Upper lobe of right lung (tissue), 1 donor: ENCODE measurements at regions not wholly inside any gene's neighbourhood (a gene's known extent, or its start where the extent isn't known, plus 50 kb on each side); places are given as distances from the start of the nearest gene placed in this dataset.
A peak's percentile ranks its signal among the peaks of the same experiment; 100 is the strongest.

Experiments used
- ATAC-seq: fragments of 200-7000 bp; cut with Tn5 transposase; one replicate; pipeline ENCODE4 v1.9.1; 2020; ENCODE audit warnings: mild to moderate bottlenecking, moderate library complexity
- DNase-seq: peaks from one replicate; pipeline ENCODE4 v3.0.0-alpha.2; 2020
- H3K27ac ChIP-seq: fragments of 200-600 bp; one replicate; pipeline ENCODE4 v1.8.0; 2022
- H3K27me3 ChIP-seq: fragments of 200-600 bp; one replicate; pipeline ENCODE4 v1.8.0; 2022; ENCODE audit warnings: mild to moderate bottlenecking
- H3K36me3 ChIP-seq: fragments of 200-600 bp; one replicate; pipeline ENCODE4 v1.8.0; 2022
- H3K4me1 ChIP-seq: fragments of 200-600 bp; one replicate; pipeline ENCODE4 v1.8.0; 2022
- H3K4me3 ChIP-seq: fragments of 200-600 bp; one replicate; pipeline ENCODE4 v1.8.0; 2022; ENCODE audit warnings: mild to moderate bottlenecking
- H3K9me3 ChIP-seq: fragments of 200-600 bp; one replicate; pipeline ENCODE4 v1.8.0; 2022
- intact Hi-C: fragments of 100-400 bp; cut with DNase I; formaldehyde crosslinking; loops from one replicate; pipeline ENCODE4 v1.11.0; 2022
- TF ChIP-seq, protein P1 (sequence below): fragments of 200-600 bp; IDR thresholded peaks from one replicate; pipeline ENCODE4 v1.8.0; 2022; ENCODE audit warnings: antibody characterized with exemption
- donor health status: DM: no; HTN: yes; CAD: no; lungs with severe emphysema.

DNA sequence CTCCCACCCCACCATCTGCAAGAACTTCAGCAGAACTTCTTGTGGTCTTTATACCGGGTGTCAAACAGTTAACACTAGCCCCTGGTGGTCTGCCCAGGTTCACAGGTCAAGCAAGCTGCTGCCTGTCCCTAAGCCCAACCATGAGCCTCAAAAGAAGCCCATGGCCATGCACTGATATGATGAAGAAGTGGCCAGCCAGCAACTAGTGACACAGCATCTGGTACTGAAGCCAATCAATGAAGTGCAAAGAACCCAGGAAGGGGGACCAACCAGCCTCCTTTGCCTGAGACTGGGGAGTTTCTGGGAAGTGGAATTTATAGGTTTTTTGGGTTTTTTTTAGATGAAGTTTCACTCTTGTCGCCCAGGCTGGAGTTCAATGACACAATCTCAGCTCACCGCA lies 127.8 kb downstream of the MAFB start:
- H3K4me1 ChIP-seq = peaks cover 16% of the 10 kb centered on the region
- no peaks in the 10 kb centered on the region for H3K36me3 ChIP-seq
- no peak overlapping the region for H3K4me3 ChIP-seq
- no peak for ATAC-seq
- TF ChIP-seq, protein P1, sequence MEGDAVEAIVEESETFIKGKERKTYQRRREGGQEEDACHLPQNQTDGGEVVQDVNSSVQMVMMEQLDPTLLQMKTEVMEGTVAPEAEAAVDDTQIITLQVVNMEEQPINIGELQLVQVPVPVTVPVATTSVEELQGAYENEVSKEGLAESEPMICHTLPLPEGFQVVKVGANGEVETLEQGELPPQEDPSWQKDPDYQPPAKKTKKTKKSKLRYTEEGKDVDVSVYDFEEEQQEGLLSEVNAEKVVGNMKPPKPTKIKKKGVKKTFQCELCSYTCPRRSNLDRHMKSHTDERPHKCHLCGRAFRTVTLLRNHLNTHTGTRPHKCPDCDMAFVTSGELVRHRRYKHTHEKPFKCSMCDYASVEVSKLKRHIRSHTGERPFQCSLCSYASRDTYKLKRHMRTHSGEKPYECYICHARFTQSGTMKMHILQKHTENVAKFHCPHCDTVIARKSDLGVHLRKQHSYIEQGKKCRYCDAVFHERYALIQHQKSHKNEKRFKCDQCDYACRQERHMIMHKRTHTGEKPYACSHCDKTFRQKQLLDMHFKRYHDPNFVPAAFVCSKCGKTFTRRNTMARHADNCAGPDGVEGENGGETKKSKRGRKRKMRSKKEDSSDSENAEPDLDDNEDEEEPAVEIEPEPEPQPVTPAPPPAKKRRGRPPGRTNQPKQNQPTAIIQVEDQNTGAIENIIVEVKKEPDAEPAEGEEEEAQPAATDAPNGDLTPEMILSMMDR = no peak
- no peaks in the 10 kb centered on the region for H3K9me3 ChIP-seq
- H3K27me3 ChIP-seq = no peaks in the 10 kb centered on the region
- no peak for DNase-seq
- intact Hi-C loops = no loop called here
- H3K27ac ChIP-seq = no peak overlapping the region

DNA sequence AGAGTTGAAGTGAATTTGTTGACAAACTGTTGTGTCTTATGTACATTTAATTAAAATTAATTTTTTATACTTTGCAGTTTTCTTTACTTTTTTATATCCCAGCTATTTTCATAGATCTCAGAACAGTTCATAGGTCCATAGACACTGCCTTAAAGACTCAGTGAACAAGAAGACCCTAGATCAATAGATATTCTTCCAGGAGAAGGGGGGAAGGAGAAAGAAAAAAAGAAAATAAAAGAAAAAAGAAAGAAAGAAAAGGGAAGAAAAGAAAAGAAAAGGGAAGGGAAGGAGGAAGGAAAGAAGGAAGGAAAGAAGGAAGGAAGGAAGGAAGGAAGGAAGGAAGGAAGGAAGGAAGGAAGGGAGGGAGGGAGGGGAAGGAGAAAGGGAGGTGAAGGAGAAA lies 130.8 kb downstream of the MAFB start:
- intact Hi-C loops = no loop called here
- Histone ChIP-seq H3K27me3 (no peaks in the 10 kb centered on the region), H3K9me3 (no peaks in the 10 kb centered on the region), H3K4me3 (no peak overlapping the region), H3K27ac (no peak overlapping the region), H3K36me3 (no peaks in the 10 kb centered on the region), H3K4me1 (peaks cover 8% of the 10 kb centered on the region)
- TF ChIP-seq, protein P1 = no peak
- ATAC-seq (no peak), DNase-seq (no peak)

DNA sequence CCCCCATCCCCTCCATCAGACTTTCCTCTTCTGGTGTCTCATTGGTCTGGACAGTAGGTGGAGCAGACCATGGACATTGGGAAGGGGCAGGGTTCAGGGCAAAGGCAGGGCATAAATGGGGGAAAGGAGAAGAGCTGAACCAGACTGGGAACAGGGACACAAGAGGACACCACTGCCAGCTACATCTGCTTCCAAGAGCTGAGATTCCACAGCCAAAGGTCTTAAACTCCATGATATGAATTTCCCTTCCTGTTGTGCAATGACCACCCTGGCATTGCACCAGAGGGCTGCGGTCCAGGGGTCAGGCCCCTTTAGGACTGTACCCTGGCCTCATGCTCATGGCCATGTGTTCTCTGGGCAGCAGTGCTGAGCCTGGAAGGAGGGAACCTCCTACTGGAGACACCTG lies 137.9 kb downstream of the MAFB start:
- no peak overlapping the region for H3K27ac ChIP-seq
- TF ChIP-seq, protein P1 = no peak
- H3K9me3 ChIP-seq = no peaks in the 10 kb centered on the region
- no peaks in the 10 kb centered on the region for H3K27me3 ChIP-seq
- ATAC-seq (peak; percentile 76), DNase-seq (no peak)
- H3K4me3 ChIP-seq = no peak overlapping the region
- intact Hi-C loops = no loop called here
- no peaks in the 10 kb centered on the region for H3K4me1 ChIP-seq
- no peaks in the 10 kb centered on the region for H3K36me3 ChIP-seq

DNA sequence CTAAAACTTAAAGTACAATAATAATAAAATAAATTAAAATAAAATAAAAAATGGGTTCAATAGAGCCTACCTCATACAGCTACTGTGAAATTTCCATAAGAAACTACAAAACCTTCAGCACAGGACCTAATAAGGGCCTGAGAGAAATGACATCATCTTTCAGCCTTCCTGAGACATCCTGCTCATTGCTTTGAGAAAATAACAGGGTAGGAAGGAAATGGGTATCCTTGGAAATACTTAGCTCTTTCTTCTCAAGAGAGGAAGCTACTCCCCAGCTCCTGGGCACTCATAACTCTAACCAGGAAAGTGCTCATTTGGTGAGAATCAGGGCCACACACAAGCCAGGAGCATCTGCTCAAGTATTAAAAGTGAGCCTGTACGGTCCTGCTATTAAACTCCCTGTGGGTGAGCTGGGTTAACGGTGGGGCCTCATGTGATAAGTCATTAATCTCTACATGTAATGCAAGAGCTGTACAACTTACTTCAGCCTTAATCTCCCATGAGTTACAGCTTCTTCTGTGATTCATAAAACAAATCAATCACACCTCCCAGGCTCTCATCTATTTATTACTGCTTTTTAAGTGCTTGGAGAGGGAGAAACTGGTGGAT lies 141.4 kb downstream of the MAFB start:
- Histone ChIP-seq H3K36me3 (no peaks in the 10 kb centered on the region), H3K4me1 (no peaks in the 10 kb centered on the region), H3K9me3 (no peaks in the 10 kb centered on the region), H3K27me3 (no peaks in the 10 kb centered on the region), H3K4me3 (no peak overlapping the region), H3K27ac (no peak overlapping the region)
- TF ChIP-seq, protein P1 = no peak
- DNase-seq = no peak
- ATAC-seq = no peak
- intact Hi-C loops = no loop called here

DNA sequence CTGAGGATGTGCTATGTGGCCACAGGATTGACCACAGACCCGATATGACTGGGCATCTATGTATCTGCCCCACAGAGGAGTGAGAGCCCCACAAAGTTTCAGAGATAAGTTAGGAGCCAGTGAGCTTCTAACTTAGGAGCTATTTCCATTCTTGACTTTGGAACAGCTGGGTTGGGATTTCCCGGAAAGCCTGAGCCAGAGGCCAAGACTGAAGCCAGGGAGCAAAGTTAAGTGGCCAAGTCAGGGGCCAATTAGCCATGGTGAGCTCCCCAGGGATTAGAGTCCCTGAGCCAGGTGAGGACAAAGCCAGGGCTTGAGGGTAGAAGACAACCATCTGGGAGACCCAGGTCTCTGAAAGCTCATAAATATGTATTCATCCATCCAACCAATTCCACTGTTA lies 143.6 kb downstream of the MAFB start:
- Histone ChIP-seq H3K27ac (no peak overlapping the region), H3K36me3 (no peaks in the 10 kb centered on the region), H3K4me3 (no peak overlapping the region), H3K27me3 (no peaks in the 10 kb centered on the region), H3K9me3 (no peaks in the 10 kb centered on the region), H3K4me1 (no peaks in the 10 kb centered on the region)
- TF ChIP-seq, protein P1 = no peak
- no peak for DNase-seq
- intact Hi-C loops = no loop called here
- ATAC-seq = no peak

DNA sequence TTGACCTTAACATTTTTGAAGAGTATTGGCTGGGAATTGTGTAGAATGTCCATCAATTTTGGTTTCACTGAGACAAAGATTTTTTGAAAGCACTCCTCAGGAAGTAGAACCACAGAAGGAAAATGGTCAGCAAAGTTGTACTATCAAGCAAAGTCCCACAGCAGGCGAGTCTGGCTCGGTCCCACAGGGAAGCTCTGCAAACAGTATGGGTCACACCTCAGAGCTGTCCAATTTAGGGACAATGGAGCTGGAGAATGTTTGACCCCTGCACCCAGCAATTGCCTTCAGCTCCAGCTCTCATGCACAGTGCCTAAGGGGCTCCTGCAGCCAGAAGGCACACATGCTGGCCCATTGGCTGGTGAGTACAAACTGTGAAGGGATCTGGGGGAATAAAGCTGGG lies 147.0 kb downstream of the MAFB start:
- peaks cover 6% of the 10 kb centered on the region for H3K27me3 ChIP-seq
- TF ChIP-seq, protein P1 = no peak
- intact Hi-C loops = no loop called here
- no peaks in the 10 kb centered on the region for H3K36me3 ChIP-seq
- H3K9me3 ChIP-seq = no peaks in the 10 kb centered on the region
- no peak for DNase-seq
- no peak for ATAC-seq
- H3K4me3 ChIP-seq = no peak overlapping the region
- H3K27ac ChIP-seq = no peak overlapping the region
- no peaks in the 10 kb centered on the region for H3K4me1 ChIP-seq
